ENCODE measurements at regions not wholly inside any gene's neighbourhood (a gene's known extent, or its start where the extent isn't known, plus 50 kb on each side); places are given as distances from the start of the nearest gene placed in this dataset.

- DNase-seq (ENCODE audit: low spot score), result no peak
Measured at GRCh38 chr15:39367596-39367995, 213.3 kb upstream of the THBS1 start.

- no peak for DNase-seq (ENCODE audit: low spot score)
Measured at GRCh38 chr15:39369768-39370167, 211.1 kb upstream of the THBS1 start.

- DNase-seq (ENCODE audit: low spot score), result no peak
Measured at GRCh38 chr15:39376371-39376909, 204.4 kb upstream of the THBS1 start.

- no peak for DNase-seq (ENCODE audit: low spot score)
Measured at GRCh38 chr15:39381517-39381916, 199.4 kb upstream of the THBS1 start.

GRCh38 chr15:39388118-39388517, 192.8 kb upstream of the THBS1 start:
- DNase-seq (ENCODE audit: low spot score), result no peak

GRCh38 chr15:39391230-39391629, 189.6 kb upstream of the THBS1 start:
- DNase-seq (ENCODE audit: low spot score), result peak; percentile 45

- peak; percentile 71 for DNase-seq (ENCODE audit: low spot score)
Measured at GRCh38 chr15:39392469-39393047, 188.3 kb upstream of the THBS1 start.

- DNase-seq (ENCODE audit: low spot score), result no peak
Measured at GRCh38 chr15:39393575-39394335, 187.1 kb upstream of the THBS1 start.

GRCh38 chr15:39394496-39394895, 186.4 kb upstream of the THBS1 start:
- DNase-seq (ENCODE audit: low spot score), result no peak

GRCh38 chr15:39396979-39397615, 183.8 kb upstream of the THBS1 start:
- DNase-seq (ENCODE audit: low spot score), result no peak

- no peak for DNase-seq (ENCODE audit: low spot score)
Measured at GRCh38 chr15:39397883-39398282, 183.0 kb upstream of the THBS1 start.

GRCh38 chr15:39399600-39399999, 181.3 kb upstream of the THBS1 start:
- DNase-seq (ENCODE audit: low spot score), result no peak

- DNase-seq (ENCODE audit: low spot score), result no peak
Measured at GRCh38 chr15:39400002-39400401, 180.9 kb upstream of the THBS1 start.

GRCh38 chr15:39400821-39401550, 179.9 kb upstream of the THBS1 start:
- DNase-seq (ENCODE audit: low spot score), result no peak

GRCh38 chr15:39403640-39404117, 177.2 kb upstream of the THBS1 start:
- DNase-seq (ENCODE audit: low spot score), result peak; percentile 69

- DNase-seq (ENCODE audit: low spot score), result peak; percentile 35
Measured at GRCh38 chr15:39404767-39405181, 176.1 kb upstream of the THBS1 start.

- DNase-seq (ENCODE audit: low spot score), result no peak
Measured at GRCh38 chr15:39406485-39406884, 174.4 kb upstream of the THBS1 start.

GRCh38 chr15:39407116-39407515, 173.8 kb upstream of the THBS1 start:
- DNase-seq (ENCODE audit: low spot score), result no peak

- DNase-seq (ENCODE audit: low spot score), result no peak
Measured at GRCh38 chr15:39409876-39410530, 170.9 kb upstream of the THBS1 start.

- DNase-seq (ENCODE audit: low spot score), result no peak
Measured at GRCh38 chr15:39411102-39411989, 169.5 kb upstream of the THBS1 start.
